Esophagus squamous epithelium (tissue), 5 donors: ENCODE measurements at regions not wholly inside any gene's neighbourhood (a gene's known extent, or its start where the extent isn't known, plus 50 kb on each side); places are given as distances from the start of the nearest gene placed in this dataset.

ENCODE experiments used
- DNase-seq: peaks from one replicate; lab custom pipeline; 2025; lab: John Stamatoyannopoulos, UW
- H3K27ac ChIP-seq, 4 donors: fragments of 200-600 bp; sonication (generic); one replicate each; pipeline ENCODE4 v1.5.1; 2016 to 2019; ENCODE audit warnings: mild to moderate bottlenecking in 1 of 4
- H3K27me3 ChIP-seq, 4 donors: fragments of 200-600 bp; sonication (generic); 1 replicate in 3 of 4; 2 replicates in 1 of 4; pipeline versions ENCODE4 v1.5.1 to v1.6.0; 2017 to 2021; ENCODE audit warnings: antibody characterized with exemption in 1 of 4
- H3K36me3 ChIP-seq, 3 donors: fragments of 200-600 bp; sonication (generic); one replicate each; pipeline ENCODE4 v1.5.1; 2016 to 2019
- H3K4me1 ChIP-seq, 3 donors: fragments of 200-600 bp; sonication (generic); one replicate each; pipeline ENCODE4 v1.5.1; 2017 to 2019
- H3K4me3 ChIP-seq, 4 donors: fragments of 200-600 bp; sonication (generic); 1 replicate in 3 of 4; 2 replicates in 1 of 4; pipeline ENCODE4 v1.5.1; 2016 to 2019; ENCODE audit warnings: mild to moderate bottlenecking in 2 of 4, moderate library complexity in 1 of 4
- H3K9me3 ChIP-seq, 3 donors: fragments of 200-600 bp; sonication (generic); one replicate each; pipeline ENCODE4 v1.5.1; 2016 to 2019
- POLR2A ChIP-seq, 4 donors: fragments of 450-650 bp; IDR thresholded peaks; one replicate each; pipeline ENCODE4 v1.6.1; 2017; ENCODE audit warnings: antibody characterized with exemption in 4 of 4, mild to moderate bottlenecking in 4 of 4, moderate library complexity in 3 of 4
- WGBS, 2 donors: methylation state at CpG; one replicate each; pipeline ENCODE4 v1.1.5; 2018; 5-methylcytosine and 5-hydroxymethylcytosine counted together
- intact Hi-C: fragments of 100-400 bp; cut with DNase I; formaldehyde crosslinking; loops from one replicate; pipeline ENCODE4 v1.15.0; 2022
- TF ChIP-seq, protein P1 (sequence below), 6 experiments: fragments of 450-650 bp in 4 of 6; fragments of 200-600 bp in 2 of 6; sonication (generic) in 2 of 6; IDR thresholded peaks; one replicate each; pipeline ENCODE4 v1.5.1; 2016 to 2019; ENCODE audit warnings: antibody characterized with exemption in 6 of 6, mild to moderate bottlenecking in 4 of 6, moderate library complexity in 4 of 6
- donor health status: DM: yes; HTN: yes; CAD: no.

DNA sequence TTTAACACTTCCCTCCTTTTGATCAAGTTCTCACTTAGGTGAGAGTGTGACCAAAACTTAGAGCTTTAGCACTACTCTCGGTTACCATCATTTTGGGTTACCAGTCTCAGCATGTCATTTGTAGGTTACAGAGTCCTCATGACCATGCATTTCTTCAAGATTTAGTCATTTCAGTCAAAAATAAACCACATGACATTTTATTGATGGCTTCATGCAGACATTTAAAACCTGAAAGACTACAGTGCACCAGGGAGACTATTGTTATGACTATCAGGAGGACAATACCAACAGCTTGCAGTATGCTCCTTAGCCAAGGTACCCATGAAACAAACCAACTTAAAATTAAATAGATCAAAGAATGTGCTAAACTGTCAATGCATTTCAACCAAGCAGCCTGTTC is 498.1 kb upstream of the FSTL5 start:
- TF ChIP-seq, protein P1, sequence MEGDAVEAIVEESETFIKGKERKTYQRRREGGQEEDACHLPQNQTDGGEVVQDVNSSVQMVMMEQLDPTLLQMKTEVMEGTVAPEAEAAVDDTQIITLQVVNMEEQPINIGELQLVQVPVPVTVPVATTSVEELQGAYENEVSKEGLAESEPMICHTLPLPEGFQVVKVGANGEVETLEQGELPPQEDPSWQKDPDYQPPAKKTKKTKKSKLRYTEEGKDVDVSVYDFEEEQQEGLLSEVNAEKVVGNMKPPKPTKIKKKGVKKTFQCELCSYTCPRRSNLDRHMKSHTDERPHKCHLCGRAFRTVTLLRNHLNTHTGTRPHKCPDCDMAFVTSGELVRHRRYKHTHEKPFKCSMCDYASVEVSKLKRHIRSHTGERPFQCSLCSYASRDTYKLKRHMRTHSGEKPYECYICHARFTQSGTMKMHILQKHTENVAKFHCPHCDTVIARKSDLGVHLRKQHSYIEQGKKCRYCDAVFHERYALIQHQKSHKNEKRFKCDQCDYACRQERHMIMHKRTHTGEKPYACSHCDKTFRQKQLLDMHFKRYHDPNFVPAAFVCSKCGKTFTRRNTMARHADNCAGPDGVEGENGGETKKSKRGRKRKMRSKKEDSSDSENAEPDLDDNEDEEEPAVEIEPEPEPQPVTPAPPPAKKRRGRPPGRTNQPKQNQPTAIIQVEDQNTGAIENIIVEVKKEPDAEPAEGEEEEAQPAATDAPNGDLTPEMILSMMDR (IDR thresholded peaks at IDR 0.05): no peak
- TF ChIP-seq POLR2A (IDR thresholded peaks at IDR 0.05): no peak
- intact Hi-C loops: no loop called here
- H3K27me3 ChIP-seq: no peaks in the 10 kb centered on the region
- H3K9me3 ChIP-seq: no peaks in the 10 kb centered on the region
- no peak for DNase-seq
- no peak overlapping the region for H3K27ac ChIP-seq
- WGBS, 2 donors: 72 to 92% methylated on average over 1 of the region's 1 CpG
- no peaks in the 10 kb centered on the region for H3K4me1 ChIP-seq
- H3K4me3 ChIP-seq: no peak overlapping the region
- no peaks in the 10 kb centered on the region for H3K36me3 ChIP-seq

DNA sequence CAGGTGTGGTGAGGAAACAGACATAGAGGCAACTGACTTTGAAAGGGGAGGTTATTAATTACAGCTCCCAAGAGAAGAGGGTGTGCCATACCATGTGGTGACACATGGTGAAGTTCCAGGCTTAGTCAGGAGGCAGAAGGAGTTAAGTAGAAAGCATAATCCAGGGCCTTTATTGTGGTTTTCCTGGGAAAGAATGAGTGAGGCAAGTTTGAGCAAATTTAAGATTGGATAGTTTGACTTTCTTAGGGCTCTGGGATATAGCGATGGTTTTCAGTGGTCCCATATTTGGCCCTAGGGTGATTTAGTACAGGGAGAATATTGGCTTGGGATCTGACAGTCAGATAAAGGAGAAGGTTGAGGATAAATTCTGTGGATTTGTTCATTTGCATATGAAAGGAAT is 495.9 kb upstream of the FSTL5 start:
- Histone ChIP-seq H3K4me1 (no peaks in the 10 kb centered on the region), H3K27me3 (no peaks in the 10 kb centered on the region), H3K36me3 (no peaks in the 10 kb centered on the region), H3K27ac (no peak overlapping the region), H3K4me3 (no peak overlapping the region), H3K9me3 (no peaks in the 10 kb centered on the region)
- WGBS, 2 donors: 43 to 59% methylated on average over 1 of the region's 1 CpG
- intact Hi-C loops: no loop called here
- TF ChIP-seq, protein P1 (IDR thresholded peaks at IDR 0.05): no peak
- no peak for TF ChIP-seq POLR2A (IDR thresholded peaks at IDR 0.05)
- DNase-seq: no peak

DNA sequence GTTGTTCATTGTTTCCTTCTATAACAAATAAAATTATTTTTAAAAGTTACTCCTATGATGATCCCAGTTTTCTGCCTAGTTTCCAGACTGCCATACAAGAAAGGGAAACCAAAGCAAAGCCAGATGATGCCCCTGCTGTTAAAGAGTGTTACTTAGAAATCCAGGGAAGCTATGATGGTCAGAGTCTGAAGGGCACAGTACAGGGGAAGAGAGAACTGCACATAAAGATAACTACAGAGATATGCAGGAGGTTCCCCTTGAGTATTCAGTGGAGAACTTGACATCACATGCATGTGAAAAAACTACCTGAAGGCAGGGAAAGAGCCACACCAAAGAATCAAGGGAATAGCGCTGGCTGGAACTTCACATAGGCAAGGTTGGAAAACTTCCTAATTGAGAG is 494.2 kb upstream of the FSTL5 start:
- 91 to 93% methylated on average over 1 of the region's 1 CpG for WGBS, 2 donors
- H3K4me3 ChIP-seq: no peak overlapping the region
- no peaks in the 10 kb centered on the region for H3K36me3 ChIP-seq
- H3K4me1 ChIP-seq: no peaks in the 10 kb centered on the region
- no peaks in the 10 kb centered on the region for H3K27me3 ChIP-seq
- H3K27ac ChIP-seq: no peak overlapping the region
- TF ChIP-seq, protein P1 (IDR thresholded peaks at IDR 0.05): no peak
- no peak for TF ChIP-seq POLR2A (IDR thresholded peaks at IDR 0.05)
- H3K9me3 ChIP-seq: no peaks in the 10 kb centered on the region
- intact Hi-C loops: no loop called here
- no peak for DNase-seq

- 57 to 73% methylated on average over 1 of the region's 1 CpG for WGBS, 2 donors
- DNase-seq: no peak
- no peaks in the 10 kb centered on the region for H3K4me1 ChIP-seq
- H3K9me3 ChIP-seq: no peaks in the 10 kb centered on the region
- H3K4me3 ChIP-seq: no peak overlapping the region
- no peak for TF ChIP-seq POLR2A (IDR thresholded peaks at IDR 0.05)
- TF ChIP-seq, protein P1 (IDR thresholded peaks at IDR 0.05): no peak
- intact Hi-C loops: no loop called here
- no peaks in the 10 kb centered on the region for H3K27me3 ChIP-seq
- H3K36me3 ChIP-seq: no peaks in the 10 kb centered on the region
- H3K27ac ChIP-seq: no peak overlapping the region
Measured at GRCh38 chr4:162650166-162650565, 486.4 kb upstream of the FSTL5 start.

DNA sequence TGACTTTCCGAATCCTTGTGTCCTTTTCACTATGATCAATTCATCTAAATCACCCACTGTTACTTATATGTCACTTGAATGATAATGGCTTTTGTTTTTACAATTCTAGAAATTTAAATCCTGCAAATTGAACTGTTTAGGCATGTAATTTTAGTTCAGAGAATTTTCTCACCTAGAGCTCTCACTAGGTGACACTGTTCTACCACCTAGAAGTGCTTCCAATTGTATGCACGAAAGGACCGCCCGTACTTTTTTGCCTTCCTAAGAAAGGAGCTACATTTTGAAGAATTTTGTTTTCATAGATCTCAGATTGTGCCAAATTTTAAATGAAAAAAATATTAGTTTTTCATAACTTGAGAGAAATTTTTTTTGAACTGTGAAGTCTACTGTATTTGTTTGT is 481.6 kb upstream of the FSTL5 start:
- WGBS, 2 donors: 32 to 37% methylated on average over 4 of the region's 4 CpGs

More for the DNA sequence above, 481.6 kb upstream of the FSTL5 start:
- Histone ChIP-seq H3K9me3 (no peaks in the 10 kb centered on the region), H3K27me3 (no peaks in the 10 kb centered on the region), H3K4me3 (no peak overlapping the region), H3K4me1 (no peaks in the 10 kb centered on the region), H3K27ac (no peak overlapping the region), H3K36me3 (no peaks in the 10 kb centered on the region)
- intact Hi-C loops: no loop called here
- no peak for TF ChIP-seq POLR2A (IDR thresholded peaks at IDR 0.05)
- TF ChIP-seq, protein P1 (IDR thresholded peaks at IDR 0.05): peak in 3 of 6 experiments; percentile 10 to 43 (median 13)
- DNase-seq: no peak
